B cell (primary cell): ENCODE measurements at regions not wholly inside any gene's neighbourhood (a gene's known extent, or its start where the extent isn't known, plus 50 kb on each side); places are given as distances from the start of the nearest gene placed in this dataset.

Experiments used
- CTCF ChIP-seq: fragments of 200-600 bp; IDR thresholded peaks from one replicate; pipeline ENCODE4 v1.8.0; 2022; ENCODE audit warnings: antibody characterized with exemption, mild to moderate bottlenecking
- EZH2 ChIP-seq: IDR thresholded peaks from 2 replicates; pipeline ENCODE4 v1.6.1; 2012; ENCODE audit warnings: borderline replicate concordance, low read depth, mild to moderate bottlenecking, moderate library complexity, low read length; ENCODE audit not compliant: insufficient read depth, poor library complexity, severe bottlenecking

- TF ChIP-seq CTCF (no peak), EZH2 (no peak)
These were observed 51.7 kb upstream of the CHD2 start for GRCh38 chr15:92848464-92848851.
